NCI-H526 (cell line): ENCODE measurements at regions not wholly inside any gene's neighbourhood (a gene's known extent, or its start where the extent isn't known, plus 50 kb on each side); places are given as distances from the start of the nearest gene placed in this dataset.
"Not testable (repeated sequence)": the region's sequence is repeated elsewhere in the genome, so short reads cannot be mapped to it uniquely, and the experiment has no call there.

Source experiments
- DNase-seq, 2 experiments: peaks; one replicate each; lab custom pipeline; 2025; lab: John Stamatoyannopoulos, UW

DNA sequence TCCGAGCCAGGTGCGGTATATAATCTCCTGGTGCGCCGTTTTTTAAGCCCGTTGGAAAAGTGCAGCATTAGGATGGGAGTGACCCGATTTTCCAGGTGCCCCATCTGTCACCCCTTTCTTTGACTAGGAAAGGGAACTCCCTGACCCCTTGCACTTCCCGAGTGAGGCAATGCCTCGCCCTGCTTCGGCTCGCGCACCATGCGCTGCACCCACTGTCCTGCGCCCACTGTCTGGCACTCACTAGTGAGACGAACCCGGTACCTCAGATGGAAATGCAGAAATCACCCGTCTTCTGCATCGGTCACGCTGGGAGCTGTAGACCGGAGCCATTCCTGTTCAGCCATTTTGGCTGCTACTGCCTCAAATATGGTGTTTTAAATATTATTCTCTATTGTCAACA, 198.0 kb downstream of the MEIS1 start:
- not testable (repeated sequence) for DNase-seq

DNA sequence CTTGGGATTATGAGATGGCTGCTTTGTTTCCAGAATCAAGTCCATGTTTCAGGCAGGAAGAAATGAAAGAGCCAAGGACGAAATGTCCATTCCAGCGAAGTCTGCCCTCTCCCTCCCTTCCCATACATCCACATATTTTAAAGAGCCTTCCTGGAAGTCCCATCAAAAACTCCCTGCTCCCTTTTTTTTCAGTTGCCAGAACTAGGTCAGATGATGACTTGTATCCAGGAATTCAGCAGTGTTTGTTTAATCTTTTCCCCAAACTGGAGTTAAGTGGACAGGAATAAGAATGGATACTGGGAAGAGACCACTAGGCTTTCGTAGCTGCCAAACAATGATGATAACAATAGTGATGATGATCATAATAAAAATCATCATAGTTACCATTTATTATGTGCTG, 198.7 kb downstream of the MEIS1 start:
- no peak for DNase-seq

DNA sequence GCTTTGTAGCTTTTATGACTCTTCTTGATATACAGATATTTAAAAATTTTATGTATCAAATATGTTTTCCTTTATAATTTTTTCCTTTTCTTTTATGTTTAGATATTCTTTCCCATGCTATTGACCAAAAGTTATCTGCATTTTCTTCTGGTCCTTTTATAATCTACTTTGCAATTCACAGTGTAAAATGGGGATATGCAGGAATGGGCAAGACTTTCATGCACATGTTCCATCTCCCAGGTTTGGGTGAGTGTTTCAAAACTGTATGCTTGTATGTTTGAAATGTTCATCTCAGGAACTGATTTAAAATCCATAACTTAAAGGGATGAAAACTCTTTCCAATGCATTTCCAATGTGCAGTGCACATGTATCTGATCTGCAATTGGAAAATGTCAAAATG, 199.9 kb downstream of the MEIS1 start:
- no peak for DNase-seq

DNA sequence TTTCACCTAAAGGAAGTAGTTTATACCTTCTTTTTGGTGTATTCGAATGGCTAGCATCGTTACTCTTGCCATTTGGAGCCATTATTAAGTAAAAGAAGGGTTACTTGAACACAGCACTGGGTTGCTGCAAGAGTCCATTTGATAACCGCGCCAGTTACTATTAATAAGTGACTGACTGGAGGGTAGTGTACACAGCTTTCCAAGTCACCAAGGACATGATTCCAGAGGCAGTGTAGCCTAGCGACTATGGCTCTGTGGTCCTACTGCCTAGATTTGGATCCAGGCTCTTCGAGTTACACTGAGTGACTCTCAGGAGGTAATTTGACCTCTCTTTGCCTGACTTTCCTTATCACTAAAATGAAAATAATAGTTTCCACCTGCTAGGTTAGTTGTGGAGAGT, 206.8 kb downstream of the MEIS1 start:
- DNase-seq: no peak

DNA sequence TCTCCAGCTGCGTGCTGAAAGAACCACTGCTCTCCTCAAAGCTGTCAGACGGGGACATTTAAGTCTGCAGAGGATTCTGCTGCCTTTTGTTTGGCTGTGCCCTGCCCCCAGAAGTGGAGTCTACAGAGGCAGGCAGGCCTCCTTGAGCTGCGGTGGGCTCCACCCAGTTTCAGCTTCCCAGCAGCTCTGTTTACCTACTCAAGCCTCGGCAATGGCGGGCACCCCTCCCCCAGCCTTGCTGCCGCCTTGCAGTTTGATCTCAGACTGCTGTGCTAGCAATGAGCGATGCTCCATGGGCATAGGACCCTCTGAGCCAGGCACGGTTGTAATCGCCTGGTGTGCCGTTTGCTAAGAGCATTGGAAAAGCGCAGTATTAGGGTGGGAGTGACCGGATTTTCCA, 213.2 kb downstream of the MEIS1 start:
- DNase-seq: not testable (repeated sequence)

DNA sequence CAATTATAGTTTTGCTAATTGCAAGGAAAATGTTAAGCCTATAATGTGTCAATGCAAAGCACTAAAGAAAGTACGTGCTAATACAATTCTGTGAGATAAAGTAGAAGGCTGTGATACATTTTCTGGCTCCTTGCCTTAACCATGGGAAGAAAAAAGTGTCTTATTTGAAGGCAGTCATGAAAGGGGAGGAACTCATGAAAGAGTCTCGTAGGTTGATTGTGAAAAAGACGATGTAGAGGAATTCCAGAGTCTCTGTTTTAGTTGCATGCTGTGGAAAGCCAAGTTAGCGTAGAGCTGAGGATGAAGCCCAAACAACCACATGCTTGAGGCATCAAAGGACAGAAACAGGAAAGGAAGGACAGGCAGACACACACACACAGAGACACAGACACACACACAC, 214.1 kb downstream of the MEIS1 start:
- DNase-seq: no peak

DNA sequence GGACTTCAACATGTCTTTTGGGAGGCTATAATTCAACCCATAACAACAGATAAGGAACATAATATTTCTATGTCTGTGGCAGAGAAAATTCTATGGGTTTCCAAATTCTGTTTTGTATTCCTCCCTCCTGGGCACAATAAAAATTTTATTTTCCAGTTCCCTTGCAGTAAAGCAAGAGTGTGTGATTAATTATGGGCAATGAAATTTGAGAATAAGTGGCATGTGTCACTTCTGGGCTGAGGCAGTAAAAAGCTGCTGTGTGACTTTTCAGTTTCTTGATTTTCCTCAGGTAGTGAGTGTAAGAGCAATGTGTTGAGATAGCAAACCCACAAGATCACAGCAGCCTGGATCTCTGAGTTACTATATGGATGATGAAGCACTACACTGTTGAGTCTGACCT, 216.4 kb downstream of the MEIS1 start:
- no peak for DNase-seq

DNA sequence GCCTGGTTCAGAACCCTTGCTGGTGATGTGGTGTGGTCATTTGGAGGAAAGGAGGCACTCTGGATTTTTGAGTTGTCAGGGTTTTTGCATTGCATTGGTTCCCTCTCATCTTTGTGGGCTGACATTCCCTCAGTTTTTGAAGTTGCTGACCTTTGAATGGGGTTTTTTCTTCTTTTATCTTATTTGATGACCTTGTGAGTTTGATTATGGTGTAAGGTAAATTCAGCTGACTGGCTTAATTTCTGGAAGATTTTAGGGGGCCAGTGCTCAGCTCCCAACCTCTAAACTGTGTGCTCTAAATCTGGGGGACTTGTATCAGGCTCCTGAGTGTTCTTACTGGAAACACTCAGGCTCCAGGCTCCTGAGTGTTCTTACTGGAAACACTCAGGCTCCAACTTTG, 225.9 kb downstream of the MEIS1 start:
- no peak for DNase-seq

DNA sequence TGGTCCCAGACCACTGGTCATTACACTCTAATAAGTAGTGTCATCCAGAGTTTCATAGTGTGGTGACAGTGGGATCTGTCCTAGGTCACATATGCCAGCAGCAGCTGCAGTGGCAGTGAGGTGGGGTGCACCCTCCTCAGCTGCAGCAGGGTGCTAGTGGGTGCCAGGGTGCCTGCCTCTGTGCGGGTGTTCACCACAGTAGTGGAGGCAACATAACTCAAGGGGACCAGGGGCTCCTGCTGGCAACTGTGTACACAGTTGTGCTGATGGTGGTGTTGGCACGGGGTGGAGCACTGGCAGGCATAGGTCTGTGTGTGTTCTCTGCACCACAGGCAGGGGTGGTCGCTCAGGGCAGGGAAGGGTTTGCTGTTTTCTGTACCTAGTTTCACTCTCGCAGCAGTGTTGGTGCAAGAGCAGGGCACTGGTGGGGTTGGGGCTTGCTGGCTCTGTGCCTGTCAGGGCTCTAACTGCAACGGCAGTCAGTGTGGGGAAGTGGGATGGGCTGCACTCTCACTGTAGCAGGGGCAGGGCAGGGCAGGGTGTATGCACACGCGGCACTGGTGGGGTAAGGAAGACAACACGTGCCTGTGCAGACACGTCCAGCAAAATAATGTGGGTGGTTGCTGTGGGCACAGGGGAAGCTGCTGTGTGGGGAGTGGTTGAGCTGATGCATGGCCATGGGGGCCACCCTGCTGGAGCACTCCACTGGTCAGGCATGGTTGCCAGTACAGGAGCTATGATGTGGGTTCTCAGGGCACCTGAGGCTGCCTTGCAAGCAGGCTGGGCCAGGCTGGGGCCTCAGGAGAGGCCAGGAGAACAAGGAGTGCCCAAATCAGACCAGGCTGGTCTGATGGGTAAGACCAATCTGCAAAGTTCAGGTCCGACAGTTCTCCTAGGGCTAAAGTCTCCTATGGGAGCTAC, 226.6 kb downstream of the MEIS1 start:
- DNase-seq: no peak

DNA sequence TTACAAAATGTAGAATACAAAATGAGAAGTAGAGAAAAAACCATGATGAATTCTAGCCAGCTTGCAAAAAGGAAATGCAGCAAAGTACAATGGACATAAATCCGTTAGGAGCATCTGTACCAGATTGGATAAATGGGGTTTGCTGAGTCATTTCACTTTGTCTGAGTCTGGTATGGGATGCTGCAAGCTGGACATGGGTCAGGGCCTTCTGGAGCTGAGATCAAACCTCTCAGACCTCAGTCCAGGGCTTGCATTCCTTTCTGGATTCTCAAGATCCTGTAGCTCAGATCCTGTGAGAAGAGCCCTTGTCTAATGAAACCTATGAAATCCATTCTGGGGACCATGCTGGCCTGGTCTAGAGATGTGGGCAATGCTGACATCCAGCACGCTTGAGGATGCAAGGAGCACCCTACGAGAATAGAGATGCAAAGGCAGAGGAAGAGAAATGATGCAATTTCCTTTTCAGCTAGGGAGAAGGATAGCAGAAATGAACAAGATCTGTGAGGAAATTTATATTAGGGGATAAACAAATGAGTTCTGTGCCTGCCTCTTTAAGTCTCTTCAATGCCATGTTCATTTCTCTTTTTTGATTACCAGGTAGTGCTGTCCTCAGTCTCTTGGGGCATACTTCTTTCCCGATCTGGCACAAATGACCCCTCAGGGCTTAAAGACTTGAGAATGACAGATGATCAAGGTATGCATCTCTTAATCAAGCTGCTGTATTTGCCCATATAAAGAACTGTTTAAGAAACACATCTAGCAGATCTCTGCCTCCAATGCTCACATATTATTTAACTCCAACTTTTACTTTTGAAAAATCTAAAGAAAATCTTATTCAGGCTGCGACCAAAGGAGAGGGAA, 230.4 kb downstream of the MEIS1 start:
- no peak for DNase-seq

DNA sequence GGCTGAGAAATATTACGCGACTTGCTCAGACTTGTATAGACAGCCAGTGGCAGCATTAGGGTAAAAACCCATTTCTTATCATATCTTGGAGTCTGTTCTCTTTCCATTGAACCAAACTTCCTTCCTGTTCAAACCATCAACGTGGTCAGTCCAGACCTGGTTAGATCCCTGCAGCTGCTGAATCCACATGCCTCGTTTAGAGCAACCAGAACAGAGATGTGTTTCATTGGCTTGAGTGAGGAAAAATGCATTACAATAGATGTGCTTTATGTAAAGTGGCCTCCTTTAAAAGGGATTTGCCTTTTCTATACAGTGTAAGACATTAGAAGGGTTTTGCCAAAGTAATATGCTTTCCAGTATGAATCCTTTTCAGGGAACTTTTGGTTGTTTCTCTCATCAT, 232.4 kb downstream of the MEIS1 start:
- DNase-seq: no peak

DNA sequence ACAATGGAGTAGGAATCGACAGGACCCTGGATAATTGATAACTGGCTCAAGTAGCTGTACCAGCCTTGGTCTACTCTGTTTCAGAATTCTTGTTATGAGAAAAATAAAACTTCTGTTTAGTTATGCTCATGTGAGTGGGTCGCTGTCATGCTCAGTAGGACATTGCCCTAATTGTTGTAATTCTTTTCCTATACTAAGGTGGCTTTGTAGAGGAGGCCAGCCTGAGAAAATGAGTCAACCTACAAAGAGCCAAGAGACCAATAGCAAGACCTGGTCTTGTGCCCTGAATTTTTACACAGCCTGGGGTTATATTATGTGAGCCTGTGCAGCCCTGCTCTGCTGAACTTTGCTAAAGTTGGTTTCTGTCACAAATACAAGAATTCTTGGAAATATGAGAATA, 238.4 kb downstream of the MEIS1 start:
- no peak for DNase-seq

DNA sequence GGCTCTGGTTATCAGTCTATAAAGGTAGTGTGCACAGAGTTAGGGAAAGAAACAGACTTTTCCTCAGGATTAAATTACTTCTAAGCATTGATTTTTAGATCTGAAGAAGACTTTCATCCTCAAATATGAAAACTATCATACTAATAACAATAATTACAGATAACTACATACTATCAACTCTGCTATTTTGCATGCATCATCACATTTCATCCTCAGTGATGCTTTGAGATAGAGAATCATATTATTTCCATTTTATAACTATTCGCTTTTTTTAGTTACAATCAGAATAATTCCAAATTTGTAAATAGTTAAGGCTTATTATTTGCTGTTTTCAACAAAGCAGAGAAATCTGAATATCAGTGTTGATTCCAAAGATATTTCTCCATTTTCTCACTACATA, 239.2 kb downstream of the MEIS1 start:
- no peak for DNase-seq

DNA sequence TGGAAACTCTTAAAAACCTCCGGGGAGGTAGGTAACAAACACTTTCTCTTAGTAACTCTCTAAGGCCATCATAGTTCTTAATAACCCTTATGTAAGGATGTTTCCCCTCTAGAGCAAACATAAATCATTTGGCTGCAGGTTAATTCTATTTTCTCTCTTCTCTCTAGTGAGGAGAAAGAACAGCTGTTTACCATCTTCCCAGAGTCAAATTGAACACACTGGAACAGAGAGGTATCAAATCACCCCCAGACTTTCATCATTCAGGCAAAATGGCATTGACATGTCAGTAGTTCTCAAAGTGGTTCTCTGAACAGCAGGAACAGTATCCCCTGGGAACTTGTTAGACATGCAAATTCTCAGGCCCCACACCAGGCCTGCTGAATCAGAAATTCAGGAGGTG, 240.7 kb downstream of the MEIS1 start:
- peak in 1 of 2 experiments; percentile 13 for DNase-seq

DNA sequence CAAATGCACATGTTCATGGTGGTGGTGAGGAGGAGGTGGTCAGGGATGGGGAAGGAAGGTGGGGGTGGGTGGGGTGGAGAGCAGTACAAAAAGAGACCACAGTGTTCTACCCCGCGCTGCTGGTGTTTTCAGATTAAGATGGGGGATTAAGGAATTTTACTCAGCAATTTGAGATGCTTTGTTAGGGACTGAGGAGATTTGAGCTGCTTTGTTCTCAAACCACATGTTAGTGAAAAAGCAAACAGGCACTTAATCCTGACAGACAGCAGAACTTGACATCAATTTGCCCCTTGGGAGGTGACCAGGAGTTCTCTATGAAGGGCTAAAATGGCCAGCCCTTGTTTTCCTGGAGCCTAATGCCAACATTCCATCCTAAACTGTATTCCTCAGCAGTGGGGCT, 244.5 kb downstream of the MEIS1 start:
- no peak for DNase-seq

DNA sequence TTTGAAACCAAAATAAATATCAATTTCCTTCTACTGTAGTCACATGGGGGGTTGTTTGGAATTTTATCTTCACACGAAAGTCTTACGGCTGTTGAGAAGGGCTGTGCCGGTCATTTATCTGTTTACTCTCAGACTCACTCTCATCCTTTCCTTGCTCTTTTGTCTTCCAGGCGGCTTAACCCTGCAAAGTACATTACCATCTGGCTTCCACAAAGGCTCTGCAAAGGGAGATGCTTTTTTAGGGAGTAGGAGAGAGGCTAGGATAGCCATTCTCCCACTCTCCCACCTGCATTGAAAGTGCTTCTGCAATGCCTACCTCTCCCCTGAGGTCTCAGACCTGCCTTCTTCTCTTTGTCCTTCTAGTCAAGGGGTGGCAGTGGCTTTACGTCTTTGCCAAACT, 247.6 kb downstream of the MEIS1 start:
- no peak for DNase-seq

DNA sequence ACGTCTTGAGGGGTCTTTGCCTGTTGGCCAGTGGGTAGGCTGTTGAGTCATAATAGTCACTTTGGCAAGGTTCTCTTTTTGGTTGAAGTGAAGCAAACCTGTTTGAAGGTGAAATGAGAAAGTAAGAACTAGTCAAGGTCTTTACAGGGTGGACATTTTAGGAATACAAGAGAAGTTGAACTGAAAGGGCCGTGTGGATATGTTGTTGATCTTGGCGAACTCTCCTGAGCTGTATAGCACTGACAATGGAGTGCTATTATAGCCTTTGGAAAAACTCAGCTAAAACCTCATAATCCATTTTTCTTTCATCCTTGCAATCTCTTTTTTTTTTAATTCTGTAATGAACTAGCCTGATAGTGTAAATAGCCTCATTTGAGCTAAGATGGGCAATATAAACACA, 248.1 kb downstream of the MEIS1 start:
- no peak for DNase-seq

DNA sequence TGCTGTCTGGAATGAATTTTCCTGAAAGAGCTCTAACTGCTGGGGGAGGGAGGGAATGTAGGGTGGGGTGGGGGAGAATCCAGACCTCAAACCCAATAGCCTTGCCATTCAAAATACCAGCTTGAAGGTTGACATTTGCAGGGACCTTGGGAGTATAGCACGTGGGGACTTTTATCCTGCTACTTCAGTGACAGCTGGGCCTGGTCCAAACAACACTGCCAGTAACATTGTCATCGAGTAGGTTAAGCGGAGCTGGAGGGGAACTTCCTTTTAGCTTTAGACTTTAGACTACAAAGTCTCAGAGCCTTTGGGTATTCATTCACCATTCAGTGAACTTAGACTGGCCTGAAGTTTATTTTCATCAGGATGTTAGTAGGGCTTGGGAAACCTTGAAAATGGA, 248.7 kb downstream of the MEIS1 start:
- DNase-seq: no peak

DNA sequence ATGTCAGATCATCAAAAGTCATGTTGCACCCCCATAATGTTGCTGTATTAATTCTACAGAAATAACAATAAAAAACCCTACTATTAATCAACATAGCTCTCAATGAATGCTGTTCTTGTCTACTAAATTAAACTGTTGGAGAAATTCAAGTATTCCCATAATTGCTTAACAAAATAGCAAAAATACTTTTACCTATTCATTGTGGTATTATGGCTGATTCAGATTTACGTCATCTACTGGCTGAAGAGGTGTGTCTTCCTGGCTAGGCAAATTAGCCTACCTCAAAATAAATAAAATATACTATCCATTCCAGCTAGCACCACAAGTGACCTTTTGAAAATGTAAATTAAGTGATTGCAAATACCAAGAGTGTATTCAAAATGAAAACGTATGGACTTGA, 249.4 kb downstream of the MEIS1 start:
- DNase-seq: peak; percentile 49 to 77

DNA sequence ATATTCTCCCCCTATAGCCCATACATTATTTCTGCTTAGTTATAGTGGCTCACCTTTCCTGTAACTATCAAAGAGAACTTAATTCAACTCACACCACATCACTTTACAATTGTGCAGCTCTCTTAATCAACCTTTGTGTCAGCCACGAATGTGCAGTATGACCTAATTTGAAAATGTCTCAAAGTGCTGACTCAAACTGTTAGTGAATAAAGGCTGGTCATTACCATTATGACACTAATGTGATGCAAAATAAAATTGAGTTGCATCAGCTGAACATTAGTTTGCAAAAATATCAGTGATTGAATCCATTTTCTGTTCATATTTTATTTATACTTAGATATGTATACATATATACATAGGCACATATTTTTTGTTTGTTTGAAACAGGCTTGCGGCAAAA, 251.8 kb downstream of the MEIS1 start:
- DNase-seq: no peak

DNA sequence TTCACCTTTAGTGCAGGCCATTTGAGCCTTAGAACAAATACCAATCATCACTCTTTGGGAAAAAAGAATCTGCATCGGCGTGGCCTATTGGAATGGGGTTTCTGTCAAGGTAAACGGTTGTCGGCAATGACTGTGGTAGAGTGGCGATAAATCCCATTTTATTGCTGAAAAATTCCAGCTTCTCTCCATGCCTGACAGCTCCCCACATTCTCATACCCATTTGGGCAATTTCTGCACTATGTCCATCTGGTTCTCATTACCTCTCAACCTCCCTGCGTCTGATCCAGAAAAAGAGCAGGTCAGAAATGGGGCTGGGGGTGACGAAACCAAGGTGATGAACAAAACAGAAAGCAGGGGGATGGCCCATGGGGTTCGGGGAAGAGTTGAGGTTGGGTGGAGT, 254.0 kb downstream of the MEIS1 start:
- DNase-seq: no peak

DNA sequence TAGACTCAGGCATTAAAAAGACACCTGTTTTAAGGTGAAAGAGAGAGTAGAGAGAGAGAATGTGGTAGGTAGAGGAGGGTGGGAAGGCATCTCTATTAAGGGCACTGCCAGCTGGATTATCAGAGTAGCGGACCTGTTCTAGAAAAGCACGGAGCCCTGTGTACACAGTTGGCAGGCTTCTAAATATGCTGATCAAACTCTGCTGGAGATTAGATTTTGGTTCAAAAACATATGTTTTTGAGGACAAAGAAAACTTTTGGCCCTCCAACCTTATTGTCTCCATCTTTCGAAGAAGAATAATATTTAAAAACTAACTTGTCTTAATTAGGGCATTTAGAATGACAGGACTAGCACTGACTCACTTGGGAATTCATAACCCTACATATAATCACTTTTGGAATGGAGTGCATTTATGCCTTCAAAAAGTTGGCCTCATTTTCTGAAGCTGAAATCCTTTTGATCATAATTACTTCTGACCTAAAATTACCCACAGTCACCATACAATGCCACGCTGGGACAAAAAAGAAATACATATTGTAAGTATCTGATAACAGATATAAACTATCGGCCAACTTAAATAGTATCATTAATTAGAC, 254.6 kb downstream of the MEIS1 start:
- DNase-seq: peak in 1 of 2 experiments; percentile 69
